Gastroesophageal sphincter (tissue), 4 donors: ENCODE measurements at regions not wholly inside any gene's neighbourhood (a gene's known extent, or its start where the extent isn't known, plus 50 kb on each side); places are given as distances from the start of the nearest gene placed in this dataset.

Experiments
- ATAC-seq: fragments of 150-250 bp; one replicate; pipeline ENCODE4 v1.9.1; 2016; ENCODE audit warnings: mild to moderate bottlenecking, moderate library complexity
- H3K27ac ChIP-seq, 4 donors: fragments of 200-600 bp; sonication (generic) in 3 of 4; 1 replicate in 3 of 4; 2 replicates in 1 of 4; pipeline ENCODE4 v1.5.1; 2016 to 2019
- H3K27me3 ChIP-seq: fragments of 200-600 bp; sonication (generic); one replicate; pipeline ENCODE4 v1.5.1; 2019
- H3K36me3 ChIP-seq, 2 donors: fragments of 200-600 bp; sonication (generic); one replicate each; pipeline ENCODE4 v1.5.1; 2019; ENCODE audit warnings: control low read depth in 1 of 2
- H3K4me1 ChIP-seq, 3 donors: fragments of 200-600 bp; sonication (generic); 1 replicate in 2 of 3; 2 replicates in 1 of 3; pipeline ENCODE4 v1.5.1; 2016 to 2019; ENCODE audit warnings: control low read depth in 2 of 3
- H3K4me3 ChIP-seq, 2 donors: fragments of 200-600 bp; sonication (generic); one replicate each; pipeline ENCODE4 v1.5.1; 2019; ENCODE audit warnings: mild to moderate bottlenecking in 1 of 2, moderate library complexity in 1 of 2
- H3K9me3 ChIP-seq, 3 donors: fragments of 200-600 bp; sonication (generic); one replicate each; pipeline ENCODE4 v1.5.1; 2017 to 2019; ENCODE audit warnings: control low read depth in 2 of 3
- CTCF ChIP-seq, 4 experiments: fragments of 200-600 bp in 2 of 4; fragments of 450-650 bp in 2 of 4; sonication (generic) in 1 of 4; IDR thresholded peaks; one replicate each; pipeline ENCODE4 v1.5.1; 2017 to 2019; ENCODE audit warnings: antibody characterized with exemption in 4 of 4, mild to moderate bottlenecking in 2 of 4, moderate library complexity in 2 of 4
- EP300 ChIP-seq: sonication (generic); formaldehyde crosslinking; IDR thresholded peaks from one replicate; pipeline ENCODE4 v1.6.1; 2017; ENCODE audit warnings: antibody characterized with exemption, mild to moderate bottlenecking
- POLR2A ChIP-seq, 2 donors: fragments of 450-650 bp; IDR thresholded peaks; one replicate each; pipeline ENCODE4 v1.6.1; 2017; ENCODE audit warnings: antibody characterized with exemption in 2 of 2, mild to moderate bottlenecking in 2 of 2, moderate library complexity in 1 of 2
- POLR2AphosphoS5 ChIP-seq: sonication (generic); formaldehyde crosslinking; IDR thresholded peaks from one replicate; pipeline ENCODE4 v1.6.1; 2017; ENCODE audit warnings: antibody characterized with exemption
- WGBS, 2 donors: methylation state at CpG; one replicate each; pipeline ENCODE4 v1.1.5; 2018; ENCODE audit warnings: low coverage in 1 of 2; 5-methylcytosine and 5-hydroxymethylcytosine counted together

- no peak for ATAC-seq
- no peaks in the 10 kb centered on the region for H3K36me3 ChIP-seq
- H3K4me1 ChIP-seq = no peaks in the 10 kb centered on the region
- no peaks in the 10 kb centered on the region for H3K27me3 ChIP-seq
- H3K9me3 ChIP-seq = no peaks in the 10 kb centered on the region
- WGBS, 2 donors = 93 to 98% methylated on average over 6 to 9 of the region's 15 CpGs
- H3K4me3 ChIP-seq = no peak overlapping the region
- H3K27ac ChIP-seq = no peak overlapping the region
- TF ChIP-seq POLR2A (IDR thresholded peaks at IDR 0.05) (no peak), POLR2AphosphoS5 (no peak), EP300 (no peak), CTCF (IDR thresholded peaks at IDR 0.05) (no peak)
Observed at GRCh38 chr10:4188406-4188805, 403.4 kb upstream of the KLF6 start.

- Histone ChIP-seq H3K4me1 (no peaks in the 10 kb centered on the region), H3K27me3 (no peaks in the 10 kb centered on the region), H3K9me3 (no peaks in the 10 kb centered on the region), H3K27ac (no peak overlapping the region), H3K4me3 (no peak overlapping the region), H3K36me3 (no peaks in the 10 kb centered on the region)
- TF ChIP-seq CTCF (IDR thresholded peaks at IDR 0.05) = no peak
- TF ChIP-seq POLR2A (IDR thresholded peaks at IDR 0.05) = no peak
- no peak for TF ChIP-seq EP300
- no peak for TF ChIP-seq POLR2AphosphoS5
- WGBS, 2 donors = 93 to 97% methylated on average over 3 to 11 of the region's 12 CpGs
- no peak for ATAC-seq
Observed at GRCh38 chr10:4186849-4187540, 402.0 kb upstream of the KLF6 start.

DNA sequence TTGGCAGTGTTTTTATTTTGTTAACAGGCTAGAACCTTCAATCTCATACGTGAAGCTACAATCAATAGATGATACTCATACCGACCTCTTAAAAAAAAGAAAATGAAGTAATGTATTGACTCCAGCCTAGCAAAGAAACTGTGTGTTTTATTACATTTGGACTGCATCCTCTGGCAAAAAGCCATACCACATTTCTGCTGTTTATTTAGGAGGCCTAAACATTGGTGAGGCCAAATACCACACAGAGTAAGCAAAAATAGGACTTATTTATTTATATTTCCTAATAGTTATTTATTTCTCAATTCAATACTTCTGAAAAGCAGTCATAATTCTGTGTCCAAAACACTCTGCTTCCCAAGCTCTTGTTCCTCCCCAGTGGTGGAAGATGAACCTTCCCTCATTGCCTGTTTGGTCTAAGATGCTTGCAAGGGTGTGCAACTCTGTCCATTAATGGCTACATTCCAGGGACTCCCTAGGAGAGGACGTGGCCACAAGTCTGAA is 398.8 kb upstream of the KLF6 start:
- Histone ChIP-seq H3K9me3 (no peaks in the 10 kb centered on the region), H3K36me3 (no peaks in the 10 kb centered on the region), H3K27me3 (no peaks in the 10 kb centered on the region), H3K4me3 (no peak overlapping the region), H3K4me1 (no peaks in the 10 kb centered on the region), H3K27ac (no peak overlapping the region)
- no peak for ATAC-seq
- TF ChIP-seq POLR2AphosphoS5 (no peak), CTCF (IDR thresholded peaks at IDR 0.05) (no peak), POLR2A (IDR thresholded peaks at IDR 0.05) (no peak), EP300 (no peak)
- WGBS, 2 donors = 72 to 73% methylated on average over 3 of the region's 3 CpGs

- 49 to 60% methylated on average over 2 of the region's 2 CpGs for WGBS, 2 donors
- no peak for TF ChIP-seq POLR2A (IDR thresholded peaks at IDR 0.05)
- no peak for TF ChIP-seq CTCF (IDR thresholded peaks at IDR 0.05)
- H3K4me3 ChIP-seq = no peak overlapping the region
- peak overlapping the region in 2 of 4 donors; percentile 7 to 9 for H3K27ac ChIP-seq
- no peaks in the 10 kb centered on the region for H3K27me3 ChIP-seq
- H3K4me1 ChIP-seq = peaks cover 0 to 17% (median 0%) of the 10 kb centered on the region in 3 donors
- H3K36me3 ChIP-seq = no peaks in the 10 kb centered on the region
- no peak for ATAC-seq
- H3K9me3 ChIP-seq = no peaks in the 10 kb centered on the region
Observed at GRCh38 chr10:4181621-4182049, 396.6 kb upstream of the KLF6 start.

DNA sequence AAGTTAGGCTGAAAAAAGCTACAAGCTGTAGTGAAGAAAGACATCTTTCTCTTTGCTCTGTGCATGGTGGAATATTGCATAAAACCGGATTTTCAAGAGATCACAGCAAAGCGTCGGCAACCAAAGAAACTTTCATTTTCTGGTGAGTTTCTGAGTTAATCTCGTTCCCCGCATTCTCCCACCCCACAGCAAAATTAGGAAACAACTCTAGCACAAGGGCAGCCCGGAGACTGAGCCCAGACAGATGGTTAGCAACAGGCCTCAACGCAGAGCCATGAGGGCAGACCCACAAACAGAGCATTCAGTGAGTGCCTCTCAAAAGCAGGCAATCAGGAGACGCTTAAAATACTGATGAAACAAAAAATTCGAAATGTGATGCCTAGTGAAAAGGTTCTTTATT is 396.1 kb upstream of the KLF6 start:
- H3K9me3 ChIP-seq = no peaks in the 10 kb centered on the region
- no peak for ATAC-seq
- no peaks in the 10 kb centered on the region for H3K27me3 ChIP-seq
- H3K27ac ChIP-seq = peak overlapping the region in 1 of 4 donors; percentile 9
- peaks cover 0 to 17% (median 0%) of the 10 kb centered on the region in 3 donors for H3K4me1 ChIP-seq
- H3K4me3 ChIP-seq = no peak overlapping the region
- H3K36me3 ChIP-seq = no peaks in the 10 kb centered on the region
- no peak for TF ChIP-seq CTCF (IDR thresholded peaks at IDR 0.05)
- TF ChIP-seq POLR2A (IDR thresholded peaks at IDR 0.05) = no peak
- TF ChIP-seq EP300 = no peak
- no peak for TF ChIP-seq POLR2AphosphoS5
- WGBS, 2 donors = 77 to 89% methylated on average over 3 to 9 of the region's 9 CpGs
